ENCODE measurements at regions not wholly inside any gene's neighbourhood (a gene's known extent, or its start where the extent isn't known, plus 50 kb on each side); places are given as distances from the start of the nearest gene placed in this dataset.

DNA sequence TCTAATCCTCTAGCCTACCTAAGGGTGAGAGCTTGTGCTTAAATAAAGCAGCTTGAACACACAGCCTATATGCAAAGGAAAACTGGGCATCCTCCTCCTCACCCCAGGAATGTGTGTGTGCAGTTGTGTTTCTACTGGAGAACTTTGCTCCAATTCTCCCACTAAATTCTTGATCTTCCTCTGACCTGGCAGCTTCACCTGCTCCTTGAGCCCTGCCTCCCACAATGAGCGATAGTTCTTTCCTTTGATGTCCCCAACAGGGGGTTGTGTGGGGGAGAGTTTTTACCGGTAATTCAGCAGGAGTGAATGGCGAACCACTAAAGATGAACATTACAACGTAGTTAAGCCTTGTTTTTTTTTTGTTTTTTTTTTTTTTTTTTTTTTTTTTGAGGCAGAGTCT lies 113.5 kb upstream of the RCN1 start:
- no peak overlapping the region for H3K4me2 ChIP-seq (ENCODE audit: low read length)
- no peak overlapping the region for H2AFZ ChIP-seq (ENCODE audit: low read depth, low read length)
- no peak for TF ChIP-seq MXI1 (conservative IDR thresholded peaks at IDR 0.05; ENCODE audit: poor library complexity, severe bottlenecking)
- TF ChIP-seq SMC3 (conservative IDR thresholded peaks at IDR 0.05; ENCODE audit: poor library complexity), result no peak
- no peak for TF ChIP-seq POLR2AphosphoS5 (IDR thresholded peaks at IDR 0.05)
- TF ChIP-seq RAD21 (conservative IDR thresholded peaks at IDR 0.05), result no peak
- no peak for TF ChIP-seq TAF1 (IDR thresholded peaks at IDR 0.05; ENCODE audit: low read depth)
- TF ChIP-seq, protein P1, sequence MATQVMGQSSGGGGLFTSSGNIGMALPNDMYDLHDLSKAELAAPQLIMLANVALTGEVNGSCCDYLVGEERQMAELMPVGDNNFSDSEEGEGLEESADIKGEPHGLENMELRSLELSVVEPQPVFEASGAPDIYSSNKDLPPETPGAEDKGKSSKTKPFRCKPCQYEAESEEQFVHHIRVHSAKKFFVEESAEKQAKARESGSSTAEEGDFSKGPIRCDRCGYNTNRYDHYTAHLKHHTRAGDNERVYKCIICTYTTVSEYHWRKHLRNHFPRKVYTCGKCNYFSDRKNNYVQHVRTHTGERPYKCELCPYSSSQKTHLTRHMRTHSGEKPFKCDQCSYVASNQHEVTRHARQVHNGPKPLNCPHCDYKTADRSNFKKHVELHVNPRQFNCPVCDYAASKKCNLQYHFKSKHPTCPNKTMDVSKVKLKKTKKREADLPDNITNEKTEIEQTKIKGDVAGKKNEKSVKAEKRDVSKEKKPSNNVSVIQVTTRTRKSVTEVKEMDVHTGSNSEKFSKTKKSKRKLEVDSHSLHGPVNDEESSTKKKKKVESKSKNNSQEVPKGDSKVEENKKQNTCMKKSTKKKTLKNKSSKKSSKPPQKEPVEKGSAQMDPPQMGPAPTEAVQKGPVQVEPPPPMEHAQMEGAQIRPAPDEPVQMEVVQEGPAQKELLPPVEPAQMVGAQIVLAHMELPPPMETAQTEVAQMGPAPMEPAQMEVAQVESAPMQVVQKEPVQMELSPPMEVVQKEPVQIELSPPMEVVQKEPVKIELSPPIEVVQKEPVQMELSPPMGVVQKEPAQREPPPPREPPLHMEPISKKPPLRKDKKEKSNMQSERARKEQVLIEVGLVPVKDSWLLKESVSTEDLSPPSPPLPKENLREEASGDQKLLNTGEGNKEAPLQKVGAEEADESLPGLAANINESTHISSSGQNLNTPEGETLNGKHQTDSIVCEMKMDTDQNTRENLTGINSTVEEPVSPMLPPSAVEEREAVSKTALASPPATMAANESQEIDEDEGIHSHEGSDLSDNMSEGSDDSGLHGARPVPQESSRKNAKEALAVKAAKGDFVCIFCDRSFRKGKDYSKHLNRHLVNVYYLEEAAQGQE (IDR thresholded peaks at IDR 0.05; ENCODE audit: borderline replicate concordance), result no peak
- TF ChIP-seq EZH2 (IDR thresholded peaks at IDR 0.05; ENCODE audit: borderline replicate concordance, insufficient read depth, low read length, poor library complexity, severe bottlenecking), result no peak
- TF ChIP-seq, protein P2, sequence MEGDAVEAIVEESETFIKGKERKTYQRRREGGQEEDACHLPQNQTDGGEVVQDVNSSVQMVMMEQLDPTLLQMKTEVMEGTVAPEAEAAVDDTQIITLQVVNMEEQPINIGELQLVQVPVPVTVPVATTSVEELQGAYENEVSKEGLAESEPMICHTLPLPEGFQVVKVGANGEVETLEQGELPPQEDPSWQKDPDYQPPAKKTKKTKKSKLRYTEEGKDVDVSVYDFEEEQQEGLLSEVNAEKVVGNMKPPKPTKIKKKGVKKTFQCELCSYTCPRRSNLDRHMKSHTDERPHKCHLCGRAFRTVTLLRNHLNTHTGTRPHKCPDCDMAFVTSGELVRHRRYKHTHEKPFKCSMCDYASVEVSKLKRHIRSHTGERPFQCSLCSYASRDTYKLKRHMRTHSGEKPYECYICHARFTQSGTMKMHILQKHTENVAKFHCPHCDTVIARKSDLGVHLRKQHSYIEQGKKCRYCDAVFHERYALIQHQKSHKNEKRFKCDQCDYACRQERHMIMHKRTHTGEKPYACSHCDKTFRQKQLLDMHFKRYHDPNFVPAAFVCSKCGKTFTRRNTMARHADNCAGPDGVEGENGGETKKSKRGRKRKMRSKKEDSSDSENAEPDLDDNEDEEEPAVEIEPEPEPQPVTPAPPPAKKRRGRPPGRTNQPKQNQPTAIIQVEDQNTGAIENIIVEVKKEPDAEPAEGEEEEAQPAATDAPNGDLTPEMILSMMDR (IDR thresholded peaks at IDR 0.05; ENCODE audit: poor library complexity, severe bottlenecking), result no peak
- no peak overlapping the region for H3K9ac ChIP-seq (ENCODE audit: low read length)
- no peak overlapping the region for H3K27ac ChIP-seq (ENCODE audit: low read length)
- H4K20me1 ChIP-seq (ENCODE audit: insufficient read depth), result no peaks in the 10 kb centered on the region
- H3K9me3 ChIP-seq (ENCODE audit: low read length), result no peaks in the 10 kb centered on the region
- H3K9me2 ChIP-seq (ENCODE audit: insufficient read depth, low read length), result no peaks in the 10 kb centered on the region
- H3K36me3 ChIP-seq (ENCODE audit: insufficient read depth, low read length), result no peaks in the 10 kb centered on the region
- no peak overlapping the region for H3K4me3 ChIP-seq (ENCODE audit: low read length)
- H3F3A ChIP-seq (ENCODE audit: insufficient read depth, low read length, poor library complexity, severe bottlenecking), result no peaks in the 10 kb centered on the region
- no peaks in the 10 kb centered on the region for H3K27me3 ChIP-seq (ENCODE audit: insufficient read depth, low read depth, low read length)
- no peaks in the 10 kb centered on the region for H3K79me2 ChIP-seq (replicated peaks; ENCODE audit: insufficient read depth, low read length)

DNA sequence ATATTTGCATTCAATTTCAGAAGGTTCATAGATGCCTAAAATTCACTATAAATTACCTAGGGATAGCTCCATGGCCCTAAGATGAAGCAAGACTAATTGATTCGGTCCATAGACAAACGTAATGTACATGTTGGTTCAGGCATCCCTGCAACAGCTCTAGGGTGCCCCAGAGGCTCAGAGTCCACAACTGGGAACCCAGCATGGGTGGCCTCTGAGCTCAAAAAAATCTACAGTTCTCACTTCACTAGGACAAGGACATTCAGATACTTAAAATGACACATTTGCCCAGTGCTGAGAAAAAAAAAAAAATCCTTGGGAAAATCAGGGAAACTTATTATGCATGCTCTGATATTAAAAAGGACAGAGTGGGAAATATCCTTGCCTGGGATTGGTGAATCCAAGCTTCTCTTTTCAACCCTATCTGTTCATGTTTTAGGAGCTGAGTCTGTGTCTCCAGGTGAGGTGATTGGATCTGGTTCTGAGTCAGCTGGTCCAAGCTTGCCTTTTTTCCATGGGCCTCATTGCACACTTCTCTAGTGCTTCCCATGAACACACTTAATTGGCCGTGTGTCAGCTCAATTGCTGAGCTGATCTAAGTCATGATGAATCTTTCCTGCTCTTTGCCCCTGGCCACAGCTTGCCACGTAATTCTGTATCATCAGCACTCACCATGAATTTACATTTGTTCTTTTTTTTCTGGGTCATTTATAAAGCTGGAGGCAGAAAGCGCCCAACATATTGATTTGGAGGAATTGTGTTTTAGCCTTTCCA lies 116.3 kb upstream of the RCN1 start:
- Histone ChIP-seq H3K9me2 (ENCODE audit: insufficient read depth, low read length) (no peaks in the 10 kb centered on the region), H4K20me1 (ENCODE audit: insufficient read depth) (no peaks in the 10 kb centered on the region), H3K27me3 (ENCODE audit: insufficient read depth, low read depth, low read length) (no peaks in the 10 kb centered on the region), H3F3A (ENCODE audit: insufficient read depth, low read length, poor library complexity, severe bottlenecking) (no peaks in the 10 kb centered on the region), H3K9ac (ENCODE audit: low read length) (no peak overlapping the region), H3K4me3 (ENCODE audit: low read length) (no peak overlapping the region), H2AFZ (ENCODE audit: low read depth, low read length) (no peak overlapping the region), H3K79me2 (replicated peaks; ENCODE audit: insufficient read depth, low read length) (no peaks in the 10 kb centered on the region), H3K4me2 (ENCODE audit: low read length) (no peak overlapping the region), H3K27ac (ENCODE audit: low read length) (no peak overlapping the region), H3K9me3 (ENCODE audit: low read length) (no peaks in the 10 kb centered on the region), H3K36me3 (ENCODE audit: insufficient read depth, low read length) (no peaks in the 10 kb centered on the region)
- TF ChIP-seq POLR2AphosphoS5 (IDR thresholded peaks at IDR 0.05), result no peak
- TF ChIP-seq SMC3 (conservative IDR thresholded peaks at IDR 0.05; ENCODE audit: poor library complexity), result no peak
- TF ChIP-seq, protein P1 (IDR thresholded peaks at IDR 0.05; ENCODE audit: borderline replicate concordance), result no peak
- no peak for TF ChIP-seq EP300 (conservative IDR thresholded peaks at IDR 0.05; ENCODE audit: poor library complexity, severe bottlenecking)
- TF ChIP-seq EZH2 (IDR thresholded peaks at IDR 0.05; ENCODE audit: borderline replicate concordance, insufficient read depth, low read length, poor library complexity, severe bottlenecking), result no peak
- TF ChIP-seq RAD21 (conservative IDR thresholded peaks at IDR 0.05), result no peak
- no peak for TF ChIP-seq TAF1 (IDR thresholded peaks at IDR 0.05; ENCODE audit: low read depth)
- TF ChIP-seq MXI1 (conservative IDR thresholded peaks at IDR 0.05; ENCODE audit: poor library complexity, severe bottlenecking), result no peak
- TF ChIP-seq, protein P2 (IDR thresholded peaks at IDR 0.05; ENCODE audit: poor library complexity, severe bottlenecking), result no peak

All from neural cell (in vitro differentiated cells).